HG03108 (cell line): ENCODE measurements at regions not wholly inside any gene's neighbourhood (a gene's known extent, or its start where the extent isn't known, plus 50 kb on each side); places are given as distances from the start of the nearest gene placed in this dataset.

Experiments
- ATAC-seq: cut with Tn5 transposase; IDR thresholded peaks from one replicate; pipeline ENCODE4 v1.9.1; 2021; ENCODE audit warnings: moderate library complexity; ENCODE audit not compliant: unreplicated experiment

DNA sequence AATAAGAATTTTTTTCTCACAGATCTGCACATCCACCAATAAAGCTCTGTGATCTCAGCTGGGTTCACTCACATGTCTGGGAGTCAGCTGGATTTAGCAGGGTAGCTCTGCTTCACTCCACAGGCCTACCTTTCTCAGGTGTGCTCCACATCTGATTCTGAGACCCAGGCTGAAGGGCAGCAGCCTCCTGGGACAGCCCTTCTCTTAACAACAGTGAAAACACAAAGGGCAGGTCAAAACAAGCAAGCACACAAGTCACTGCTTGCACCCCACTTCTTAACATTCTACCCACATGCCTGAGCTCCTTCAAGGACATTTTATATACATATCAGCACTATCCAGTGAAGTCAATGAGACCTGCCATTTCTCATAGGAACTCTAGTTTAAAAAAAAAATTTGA is 96.0 kb upstream of the MAP3K4 start:
- ATAC-seq, result no peak

DNA sequence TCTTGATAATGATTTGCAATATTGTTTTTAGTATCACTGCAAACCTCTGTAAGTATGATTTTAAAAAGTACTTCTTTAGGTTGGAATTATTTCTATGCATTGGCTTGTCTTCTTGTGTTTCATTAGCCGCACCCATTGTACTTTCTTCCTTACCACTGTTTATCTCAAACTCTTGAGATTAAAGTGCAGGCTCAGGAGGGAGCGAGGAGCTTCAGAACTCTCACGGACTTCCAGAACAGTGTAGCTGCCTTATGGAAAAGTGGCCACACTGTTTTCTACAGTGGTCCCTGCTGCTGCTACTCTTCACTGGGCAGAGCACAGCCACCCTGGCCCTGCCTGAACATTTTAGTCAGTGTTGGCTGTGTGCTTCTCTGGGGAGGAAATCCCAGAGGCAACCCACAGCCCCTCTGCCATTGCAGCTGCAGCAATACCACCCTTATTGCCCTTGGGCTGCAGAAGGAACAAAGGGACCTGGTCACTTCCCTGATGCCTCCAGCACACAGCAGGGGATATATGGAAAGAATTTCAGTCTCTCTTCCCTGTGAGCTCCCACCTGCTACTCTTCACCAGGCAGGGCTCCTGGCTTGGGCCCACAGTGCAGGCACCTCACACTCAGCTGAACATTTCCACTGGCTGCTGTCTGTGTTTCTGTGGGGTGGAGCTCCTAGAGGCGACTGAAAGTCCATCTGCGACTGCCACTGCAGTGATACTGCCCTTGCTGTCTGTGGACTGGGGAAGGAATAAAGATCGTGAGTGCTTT is 91.7 kb upstream of the MAP3K4 start:
- ATAC-seq, result no peak

DNA sequence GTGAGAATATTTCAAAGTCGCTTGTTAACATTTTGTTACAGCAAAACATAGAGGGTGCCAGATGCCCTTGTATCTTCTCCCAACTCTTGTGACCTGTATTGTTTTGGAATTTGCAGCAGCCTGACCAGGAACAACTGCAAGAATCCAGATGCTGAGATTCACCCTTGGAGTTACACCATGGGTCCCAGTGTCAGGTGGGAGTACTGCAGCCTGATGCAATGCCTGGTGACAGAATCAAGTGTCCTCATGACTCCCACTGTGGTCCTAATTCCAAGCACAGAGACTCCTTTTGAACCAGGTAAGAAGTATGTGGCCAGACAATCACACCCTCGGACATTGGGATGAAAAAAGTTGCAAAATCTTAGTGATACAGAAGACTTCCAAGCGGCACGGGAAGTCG is 79.6 kb upstream of the MAP3K4 start:
- no peak for ATAC-seq

DNA sequence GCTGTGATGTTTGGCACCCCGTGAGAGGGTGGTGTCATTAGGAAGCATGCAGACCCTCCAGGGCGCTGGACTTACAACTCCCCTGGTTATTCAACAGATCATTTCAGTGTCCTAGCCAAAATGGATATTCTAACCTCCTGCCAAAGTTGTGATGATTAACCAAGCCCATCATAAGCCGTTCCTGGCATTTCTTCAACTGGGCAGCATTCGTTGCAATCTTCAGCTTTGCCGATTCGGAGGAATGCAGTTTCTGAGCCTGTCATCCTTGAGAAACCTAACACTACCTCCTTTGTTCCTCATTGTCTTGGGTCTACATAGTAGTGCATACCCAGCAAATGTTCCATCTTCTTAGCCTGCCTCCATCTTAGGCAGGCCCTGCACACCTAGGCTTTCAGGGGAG is 79.2 kb upstream of the MAP3K4 start:
- no peak for ATAC-seq

DNA sequence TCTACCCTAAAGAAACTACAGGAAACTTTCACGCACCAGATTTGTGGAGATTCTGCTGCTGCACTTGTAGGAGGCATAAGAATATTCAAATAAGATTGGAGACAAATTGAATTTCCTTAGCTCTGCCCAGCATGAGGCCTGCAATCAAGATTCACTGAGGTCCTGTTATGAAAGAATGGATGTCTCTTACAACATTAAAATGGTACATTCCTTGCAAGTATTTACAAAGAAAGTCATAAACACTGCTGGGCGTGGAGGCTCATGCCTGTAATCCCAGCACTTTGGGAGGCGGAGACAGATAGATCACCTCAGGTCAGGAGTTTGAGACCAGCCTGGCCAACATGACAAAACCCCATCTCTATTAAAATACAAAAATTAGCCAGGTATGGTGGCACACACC is 74.0 kb upstream of the MAP3K4 start:
- no peak for ATAC-seq

DNA sequence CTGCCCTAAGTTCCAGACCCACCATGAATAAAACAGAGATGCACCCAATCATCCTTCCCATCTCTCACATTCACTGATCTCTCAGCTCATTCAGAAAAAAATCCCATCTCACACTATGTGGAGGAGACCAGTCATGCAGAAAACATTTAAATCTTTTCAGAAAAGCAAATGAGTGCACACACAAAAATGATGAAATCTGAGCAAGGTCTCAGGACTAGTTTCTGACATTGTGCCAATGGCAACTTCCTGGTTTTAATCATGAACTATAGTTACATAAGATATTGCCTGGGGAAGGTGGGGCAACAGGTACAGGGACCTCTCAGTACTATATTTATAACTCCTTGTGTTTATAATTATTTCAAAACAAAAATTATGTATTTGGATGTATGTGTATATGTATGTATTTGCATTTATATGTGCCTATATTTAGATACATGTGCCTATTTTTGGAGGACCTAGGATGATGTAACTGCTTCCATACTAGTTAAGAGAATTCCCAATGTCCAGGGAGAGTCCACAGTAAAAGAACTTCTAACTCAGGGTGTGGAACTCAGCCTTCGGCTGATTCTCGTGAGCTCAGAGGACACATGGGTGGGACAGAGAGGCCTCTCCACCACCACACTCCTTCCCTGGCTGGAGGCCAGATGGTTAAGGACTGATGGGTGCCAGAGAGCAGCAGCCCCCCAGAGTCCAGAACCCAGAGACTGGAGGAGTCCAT is 71.7 kb upstream of the MAP3K4 start:
- no peak for ATAC-seq

DNA sequence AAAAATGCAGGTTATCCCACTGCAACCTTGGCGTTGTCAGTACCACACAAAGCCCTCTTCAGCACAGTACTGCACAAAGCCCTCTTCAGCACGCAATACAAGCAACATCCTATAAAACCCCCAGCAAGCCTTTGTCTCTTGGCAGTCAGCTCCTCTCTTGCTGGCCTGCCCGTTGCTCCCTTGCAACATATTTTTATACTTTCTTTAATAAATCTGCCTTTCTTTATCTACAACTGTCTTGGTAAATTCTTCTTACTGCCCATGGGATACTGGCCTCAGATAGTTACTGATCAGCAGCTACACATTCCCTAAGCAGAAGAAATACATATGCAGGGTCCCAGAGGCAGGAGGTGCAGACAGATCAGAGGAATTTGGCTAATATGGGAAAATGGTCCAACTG is 70.5 kb upstream of the MAP3K4 start:
- ATAC-seq, result no peak

DNA sequence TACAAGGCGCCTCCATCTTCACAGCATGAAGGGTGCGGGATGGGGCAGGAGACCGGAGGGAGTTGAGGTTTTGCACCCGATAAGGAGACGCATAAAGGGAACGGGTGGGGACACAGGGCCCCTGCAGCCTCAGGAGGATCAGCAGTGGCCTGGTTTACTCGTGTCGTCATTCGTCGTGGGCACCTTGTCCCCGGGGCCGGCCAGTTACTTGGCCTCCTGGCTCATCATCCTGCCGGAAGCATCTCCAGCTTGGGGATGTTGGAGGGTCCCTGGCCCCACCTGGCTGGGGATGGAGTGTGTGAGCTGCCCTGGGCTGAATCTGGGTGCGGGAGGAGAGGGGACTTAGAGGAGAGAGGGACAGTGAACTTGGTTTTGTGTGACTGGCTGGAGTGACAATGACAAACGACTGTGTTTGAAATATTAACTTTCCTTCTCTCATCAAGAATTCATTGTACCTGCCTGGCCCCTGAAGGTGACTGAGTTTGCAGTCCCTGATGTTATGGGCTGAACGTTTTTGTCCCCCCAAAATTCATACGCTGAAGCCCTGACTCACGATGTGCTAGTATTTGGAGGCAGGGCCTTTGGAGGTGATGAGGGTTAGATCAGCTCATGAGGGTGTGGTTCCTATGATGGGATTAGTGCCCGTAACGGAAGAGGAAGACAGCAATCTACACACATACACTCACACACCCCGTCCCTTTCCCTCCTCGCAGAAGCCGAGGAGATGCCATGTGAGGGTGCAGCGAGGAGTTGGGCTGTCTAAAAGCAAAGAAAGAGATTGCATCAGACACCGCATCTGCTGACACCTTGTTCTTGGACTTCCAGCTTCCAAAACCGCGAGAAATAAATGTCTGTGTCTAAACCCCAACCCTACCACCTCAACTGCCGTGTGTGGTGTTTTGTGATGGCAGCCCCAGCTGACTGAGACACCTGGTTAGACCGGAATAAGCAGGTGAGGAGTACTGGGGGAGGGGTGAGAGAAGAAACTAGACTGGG is 65.0 kb upstream of the MAP3K4 start:
- ATAC-seq, result no peak

DNA sequence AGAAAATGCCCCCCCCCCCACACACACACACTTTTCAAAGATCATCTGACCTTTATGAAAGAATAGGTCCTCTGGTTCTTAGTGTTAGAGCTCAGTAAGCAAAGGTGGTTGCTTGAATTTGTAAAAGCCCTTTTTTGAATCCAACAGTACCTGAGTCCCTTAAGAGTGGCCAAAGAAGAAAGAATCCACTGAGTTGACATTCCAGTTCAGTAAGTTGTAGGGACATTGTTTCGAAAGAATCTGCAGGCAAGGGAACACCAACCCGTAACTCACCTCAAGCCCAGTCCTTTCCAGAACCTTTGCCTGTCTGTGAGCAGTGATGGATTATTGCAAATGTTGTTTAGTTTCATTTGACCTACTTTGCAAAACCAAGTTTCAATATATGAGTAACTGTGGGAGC is 64.2 kb upstream of the MAP3K4 start:
- no peak for ATAC-seq

DNA sequence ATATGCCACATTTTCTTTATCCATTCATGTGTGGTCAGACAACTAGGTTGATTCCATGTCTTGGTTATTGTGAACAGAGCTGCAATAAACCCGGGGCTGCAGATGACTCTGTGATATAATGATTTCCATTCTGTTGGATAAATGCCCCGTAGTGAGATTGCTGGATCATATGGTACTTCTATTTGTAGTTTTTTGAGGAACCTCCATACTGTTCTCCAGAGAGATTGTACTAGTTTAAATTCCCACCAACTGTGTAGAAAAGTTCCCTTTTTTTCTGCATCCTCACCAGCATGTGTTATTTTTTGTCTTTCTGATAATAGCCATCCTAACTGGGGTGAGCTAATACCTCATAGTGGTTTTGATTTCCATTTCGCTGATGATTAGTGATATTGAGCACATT is 62.2 kb upstream of the MAP3K4 start:
- no peak for ATAC-seq

DNA sequence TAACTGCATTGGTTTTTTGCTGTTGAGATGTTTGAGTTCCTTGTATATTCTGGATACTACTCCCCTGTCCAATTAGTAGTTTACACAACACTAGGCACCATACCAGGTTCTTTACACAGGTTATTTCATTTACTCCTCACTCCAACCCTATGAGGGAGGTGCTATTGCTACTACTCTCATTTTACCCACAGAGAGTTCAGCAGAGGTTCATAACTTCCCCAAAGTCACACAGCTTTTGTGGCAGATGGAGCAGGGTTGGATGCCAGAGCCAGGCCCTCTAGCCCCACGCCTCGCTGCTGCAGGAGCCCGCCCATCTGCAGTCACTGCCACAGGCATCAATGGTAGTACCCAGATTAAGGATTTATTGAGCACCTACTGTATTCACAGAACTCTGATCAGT is 61.7 kb upstream of the MAP3K4 start:
- ATAC-seq, result no peak

DNA sequence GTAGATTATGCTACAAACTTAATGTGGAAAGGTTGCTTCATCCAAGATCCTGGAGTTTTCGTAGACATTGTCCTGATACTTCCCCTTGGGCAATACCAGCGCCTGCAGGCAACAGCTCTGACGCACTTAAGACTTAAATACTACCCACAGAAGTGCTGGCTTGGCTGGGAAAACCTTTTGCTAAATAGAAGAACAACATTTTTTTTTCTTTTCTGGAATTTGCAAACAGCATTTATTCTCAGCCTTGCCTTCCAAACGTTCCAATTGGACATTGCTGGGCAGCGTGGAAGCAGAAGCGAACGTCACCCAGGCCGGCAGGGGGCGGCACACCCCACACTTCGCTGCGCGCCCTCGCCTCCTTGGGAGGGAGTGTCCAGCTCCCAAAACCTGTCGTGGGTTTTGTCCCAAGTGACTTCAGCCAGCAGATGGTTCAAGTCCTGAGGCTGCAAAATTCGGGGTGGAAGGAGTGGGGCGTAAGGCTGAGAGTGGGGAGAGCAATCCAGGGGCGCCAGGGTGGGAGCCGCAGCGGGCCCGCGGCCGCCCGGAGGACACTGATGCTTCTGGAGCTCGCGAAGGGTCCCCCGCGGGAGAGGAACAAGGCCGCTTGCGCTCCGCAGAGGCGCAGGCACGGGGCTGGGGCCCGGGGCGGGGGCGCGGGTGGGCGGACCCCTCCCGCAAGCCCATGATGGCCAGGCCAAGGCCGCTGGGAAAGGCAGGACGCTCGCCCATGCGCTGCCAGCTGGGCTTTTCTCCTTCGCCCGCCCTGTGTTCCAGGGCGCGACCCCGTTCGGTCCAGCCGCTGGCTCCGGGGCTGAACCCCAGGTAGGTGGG is 60.8 kb upstream of the MAP3K4 start:
- ATAC-seq, result peak; percentile 76

DNA sequence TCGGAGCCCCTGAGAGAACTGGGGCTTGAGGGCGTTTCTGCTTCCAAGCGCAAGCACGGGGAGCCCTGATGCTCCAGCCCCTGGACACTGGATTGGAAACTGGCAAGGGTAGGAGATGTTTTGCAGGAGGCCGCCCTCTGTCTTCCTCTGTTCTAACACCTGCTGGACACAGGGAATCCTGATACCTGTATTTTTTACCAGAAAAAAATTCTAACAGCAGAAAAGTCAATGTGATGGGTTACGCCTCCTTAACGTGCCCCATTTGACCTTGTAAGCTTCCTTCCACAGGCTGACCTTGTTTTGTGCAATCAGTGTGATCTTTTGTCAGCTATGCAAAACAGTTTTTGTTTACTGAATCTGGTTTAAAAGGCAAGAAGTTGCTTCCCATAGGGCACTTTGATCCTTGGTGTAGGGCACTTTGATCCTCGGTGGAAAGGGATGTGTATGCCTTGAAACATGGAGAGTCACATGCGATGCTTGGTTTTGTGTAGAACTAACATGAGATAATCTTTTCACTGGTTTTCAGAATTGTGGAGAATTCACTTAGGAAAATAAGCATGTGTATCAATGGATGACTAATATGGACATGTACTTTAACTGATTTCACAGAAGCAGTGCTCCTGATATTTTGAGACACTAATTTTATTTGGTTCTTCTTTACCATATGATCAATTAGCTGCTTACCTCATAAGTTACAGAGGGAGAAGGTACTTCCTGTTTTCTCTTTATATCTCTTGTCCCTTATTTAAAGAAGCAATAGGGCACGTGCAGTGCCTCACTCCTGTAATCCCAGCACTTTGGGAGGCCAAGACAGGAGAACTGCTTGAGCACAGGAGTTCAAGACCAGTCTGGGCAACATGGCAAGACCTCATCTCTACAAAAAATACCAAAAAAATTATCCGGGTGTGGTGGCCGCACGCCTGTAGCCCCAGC is 59.9 kb upstream of the MAP3K4 start:
- ATAC-seq, result no peak

DNA sequence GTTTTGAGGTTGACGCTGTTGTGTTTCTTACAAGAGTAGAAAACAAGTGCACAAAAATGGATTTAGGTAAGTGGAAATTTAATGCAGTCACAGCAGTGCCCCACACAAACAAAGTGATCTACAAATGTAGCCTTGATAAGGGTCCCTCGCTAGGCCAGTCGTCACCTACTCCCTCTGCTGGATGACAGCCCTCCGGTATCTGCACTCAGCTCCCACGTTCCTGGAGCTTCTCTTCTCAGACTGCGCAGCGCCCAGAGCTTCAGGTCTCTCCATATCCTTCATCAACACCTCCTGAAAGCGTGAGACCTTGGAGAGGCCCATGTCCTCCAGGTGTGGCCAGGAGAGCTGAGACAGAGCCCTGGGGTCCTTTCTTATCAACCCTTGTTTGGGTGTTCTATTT is 58.3 kb upstream of the MAP3K4 start:
- ATAC-seq, result no peak

DNA sequence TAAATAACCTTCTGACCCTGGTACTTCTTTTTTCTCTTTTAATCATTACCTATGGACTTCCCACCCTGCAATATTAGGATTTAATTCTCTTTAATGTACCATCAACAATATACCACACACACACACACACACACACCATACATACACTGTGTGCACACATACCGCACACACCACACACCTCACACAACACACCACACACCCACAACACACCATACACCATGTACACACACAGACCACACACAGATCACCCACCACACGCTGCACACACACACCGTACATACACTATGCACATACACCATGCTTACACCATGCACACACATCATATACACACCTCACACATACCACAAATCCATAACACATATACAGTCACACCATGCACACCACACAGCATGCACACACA is 57.4 kb upstream of the MAP3K4 start:
- no peak for ATAC-seq

DNA sequence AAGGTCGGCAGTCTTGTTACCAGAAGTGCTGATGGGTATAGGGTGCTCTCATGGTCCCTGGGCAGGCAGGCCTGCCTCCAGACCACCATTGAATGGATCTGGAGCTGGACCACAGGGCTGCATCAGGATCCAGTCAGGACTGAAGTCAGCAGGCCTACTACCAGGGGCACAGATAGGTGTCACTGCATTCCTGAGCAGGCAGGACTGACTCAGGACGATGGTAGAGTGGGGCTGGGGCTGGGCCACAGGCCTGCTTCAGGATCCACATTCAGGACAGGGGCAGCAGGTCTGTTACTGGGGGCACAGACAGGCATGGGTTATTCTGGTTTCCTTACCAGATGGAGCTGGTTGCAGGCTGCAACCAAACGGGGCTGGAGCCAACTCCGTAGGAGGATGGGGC is 51.4 kb upstream of the MAP3K4 start:
- no peak for ATAC-seq
